Spleen (tissue), 11 donors: ENCODE measurements at regions not wholly inside any gene's neighbourhood (a gene's known extent, or its start where the extent isn't known, plus 50 kb on each side); places are given as distances from the start of the nearest gene placed in this dataset.

Source experiments
- DNase-seq: peaks from one replicate; pipeline ENCODE4 v3.0.0-alpha.2; 2020
- H3K27ac ChIP-seq, 8 donors: fragments of 200-600 bp; sonication (generic) in 7 of 8; 1 replicate in 4 of 8; 2 replicates in 4 of 8; pipeline versions ENCODE4 v1.5.0 to v1.8.0; 2016 to 2021; ENCODE audit warnings: inconsistent platforms in 4 of 8, mild to moderate bottlenecking in 4 of 8, moderate library complexity in 1 of 8
- H3K27me3 ChIP-seq, 7 donors: fragments of 200-600 bp; sonication (generic) in 6 of 7; replicated peaks in 1 of 7; 1 replicate in 4 of 7; 2 replicates in 3 of 7; pipeline versions ENCODE4 v1.5.0 to v1.8.0; 2016 to 2021; ENCODE audit warnings: inconsistent platforms in 3 of 7, mild to moderate bottlenecking in 1 of 7
- H3K36me3 ChIP-seq, 6 donors: fragments of 200-600 bp; sonication (generic) in 5 of 6; 1 replicate in 4 of 6; 2 replicates in 2 of 6; pipeline versions ENCODE4 v1.5.0 to v1.8.0; 2016 to 2021; ENCODE audit warnings: inconsistent platforms in 2 of 6
- H3K4me1 ChIP-seq, 6 donors: fragments of 200-600 bp; sonication (generic) in 5 of 6; 1 replicate in 3 of 6; 2 replicates in 3 of 6; pipeline versions ENCODE4 v1.5.0 to v1.8.0; 2016 to 2021; ENCODE audit warnings: inconsistent platforms in 3 of 6
- H3K4me3 ChIP-seq, 8 donors: fragments of 200-600 bp; sonication (generic) in 7 of 8; 1 replicate in 4 of 8; 2 replicates in 4 of 8; pipeline versions ENCODE4 v1.5.0 to v1.8.0; 2016 to 2021; ENCODE audit warnings: inconsistent platforms in 4 of 8, mild to moderate bottlenecking in 4 of 8, moderate library complexity in 2 of 8
- H3K9me3 ChIP-seq, 8 donors: fragments of 200-600 bp; sonication (generic) in 7 of 8; 1 replicate in 4 of 8; 2 replicates in 4 of 8; pipeline versions ENCODE4 v1.5.0 to v1.8.0; 2016 to 2021; ENCODE audit warnings: inconsistent platforms in 4 of 8
- POLR2A ChIP-seq, 3 donors: fragments of 450-650 bp; IDR thresholded peaks; one replicate each; pipeline ENCODE4 v1.5.1; 2017; ENCODE audit warnings: antibody characterized with exemption in 3 of 3, mild to moderate bottlenecking in 1 of 3
- POLR2AphosphoS5 ChIP-seq, 3 donors: sonication (generic); formaldehyde crosslinking; IDR thresholded peaks; one replicate each; pipeline ENCODE4 v1.5.1; 2017; ENCODE audit warnings: antibody characterized with exemption in 3 of 3
- WGBS, 5 donors: extraction: QIAGEN DNeasy Blood & Tissue Kit in 3 of 5; methylation state at CpG; one replicate each; pipeline versions ENCODE4 v1.1.5 to v1.1.7; 2013 to 2018; 5-methylcytosine and 5-hydroxymethylcytosine counted together
- intact Hi-C: fragments of 100-400 bp; cut with DNase I; formaldehyde crosslinking; loops from one replicate; pipeline ENCODE4 v1.15.0; 2023; ENCODE audit warnings: low total_unique reads
- TF ChIP-seq, protein P1 (sequence below), 11 experiments: fragments of 200-600 bp in 7 of 11; fragments of 450-650 bp in 4 of 11; sonication (generic) in 4 of 11; IDR thresholded peaks in 8 of 11; conservative IDR thresholded peaks in 3 of 11; 1 replicate in 7 of 11; 2 replicates in 4 of 11; pipeline versions ENCODE4 v1.4.0 to v1.8.0; 2016 to 2021; ENCODE audit warnings: antibody characterized with exemption in 11 of 11, inconsistent platforms in 4 of 11, mild to moderate bottlenecking in 1 of 11
- donor health status: healthy with polysubstance abuse.
- donor health status: DM: no; HTN: no; CAD: no; lungs with moderate emphysema.
- donor health status: DM: no; HTN: no; CAD: no.
- donor health status: Bipolar disorder and iron deficiency.
- donor health status: healthy.
- donor health status: DM: no; HTN: no; CAD: no.
- donor health status: DM: yes; HTN: yes; CAD: no.

DNA sequence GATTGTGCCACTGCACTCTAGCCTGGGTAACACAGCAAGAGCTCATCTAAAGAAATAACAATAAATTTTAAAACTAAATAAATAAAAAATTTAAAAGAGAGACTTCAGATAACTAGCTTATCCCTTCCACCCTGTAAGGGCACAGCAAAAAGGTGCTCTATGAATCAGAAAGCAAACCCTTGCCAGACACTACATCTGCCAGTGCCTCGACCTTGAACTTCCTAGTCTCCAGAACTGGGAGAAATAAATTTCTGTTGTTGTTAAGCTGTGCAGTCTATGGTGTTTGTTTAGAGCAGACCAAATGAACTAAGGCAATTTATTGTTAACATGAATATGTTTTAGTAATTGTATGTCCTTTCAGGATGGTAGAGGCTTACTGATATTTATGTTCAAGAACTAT, 174.9 kb upstream of the TRIM24 start:
- H3K4me3 ChIP-seq, result no peak overlapping the region
- no peaks in the 10 kb centered on the region for H3K4me1 ChIP-seq
- H3K27me3 ChIP-seq, result no peaks in the 10 kb centered on the region
- H3K27ac ChIP-seq, result no peak overlapping the region
- no peak for TF ChIP-seq POLR2A (IDR thresholded peaks at IDR 0.05)
- TF ChIP-seq, protein P1, sequence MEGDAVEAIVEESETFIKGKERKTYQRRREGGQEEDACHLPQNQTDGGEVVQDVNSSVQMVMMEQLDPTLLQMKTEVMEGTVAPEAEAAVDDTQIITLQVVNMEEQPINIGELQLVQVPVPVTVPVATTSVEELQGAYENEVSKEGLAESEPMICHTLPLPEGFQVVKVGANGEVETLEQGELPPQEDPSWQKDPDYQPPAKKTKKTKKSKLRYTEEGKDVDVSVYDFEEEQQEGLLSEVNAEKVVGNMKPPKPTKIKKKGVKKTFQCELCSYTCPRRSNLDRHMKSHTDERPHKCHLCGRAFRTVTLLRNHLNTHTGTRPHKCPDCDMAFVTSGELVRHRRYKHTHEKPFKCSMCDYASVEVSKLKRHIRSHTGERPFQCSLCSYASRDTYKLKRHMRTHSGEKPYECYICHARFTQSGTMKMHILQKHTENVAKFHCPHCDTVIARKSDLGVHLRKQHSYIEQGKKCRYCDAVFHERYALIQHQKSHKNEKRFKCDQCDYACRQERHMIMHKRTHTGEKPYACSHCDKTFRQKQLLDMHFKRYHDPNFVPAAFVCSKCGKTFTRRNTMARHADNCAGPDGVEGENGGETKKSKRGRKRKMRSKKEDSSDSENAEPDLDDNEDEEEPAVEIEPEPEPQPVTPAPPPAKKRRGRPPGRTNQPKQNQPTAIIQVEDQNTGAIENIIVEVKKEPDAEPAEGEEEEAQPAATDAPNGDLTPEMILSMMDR (IDR thresholded peaks at IDR 0.05 in 8 of 11, conservative IDR thresholded peaks at IDR 0.05 in 3 of 11), result no peak
- no peak for TF ChIP-seq POLR2AphosphoS5 (IDR thresholded peaks at IDR 0.05)
- H3K36me3 ChIP-seq, result no peaks in the 10 kb centered on the region
- H3K9me3 ChIP-seq, result peaks cover 0 to 15% (median 11%) of the 10 kb centered on the region in 8 donors
- no peak for DNase-seq
- 46 to 69% (median 63%) methylated on average over 1 of the region's 1 CpG for WGBS, 5 donors
- intact Hi-C loops, result no loop called here

- intact Hi-C loops, result no loop called here
- H3K36me3 ChIP-seq, result no peaks in the 10 kb centered on the region
- WGBS, 5 donors, result 74 to 90% (median 87%) methylated on average over 3 of the region's 3 CpGs
- no peak overlapping the region for H3K4me3 ChIP-seq
- peaks cover 0 to 22% (median 17%) of the 10 kb centered on the region in 8 donors for H3K9me3 ChIP-seq
- H3K4me1 ChIP-seq, result no peaks in the 10 kb centered on the region
- no peaks in the 10 kb centered on the region for H3K27me3 ChIP-seq
- no peak overlapping the region for H3K27ac ChIP-seq
- no peak for DNase-seq
- TF ChIP-seq POLR2A (IDR thresholded peaks at IDR 0.05), result no peak
- TF ChIP-seq, protein P1 (IDR thresholded peaks at IDR 0.05 in 8 of 11, conservative IDR thresholded peaks at IDR 0.05 in 3 of 11), result no peak
- no peak for TF ChIP-seq POLR2AphosphoS5 (IDR thresholded peaks at IDR 0.05)
Observed at GRCh38 chr7:138286846-138287245, 173.2 kb upstream of the TRIM24 start.

DNA sequence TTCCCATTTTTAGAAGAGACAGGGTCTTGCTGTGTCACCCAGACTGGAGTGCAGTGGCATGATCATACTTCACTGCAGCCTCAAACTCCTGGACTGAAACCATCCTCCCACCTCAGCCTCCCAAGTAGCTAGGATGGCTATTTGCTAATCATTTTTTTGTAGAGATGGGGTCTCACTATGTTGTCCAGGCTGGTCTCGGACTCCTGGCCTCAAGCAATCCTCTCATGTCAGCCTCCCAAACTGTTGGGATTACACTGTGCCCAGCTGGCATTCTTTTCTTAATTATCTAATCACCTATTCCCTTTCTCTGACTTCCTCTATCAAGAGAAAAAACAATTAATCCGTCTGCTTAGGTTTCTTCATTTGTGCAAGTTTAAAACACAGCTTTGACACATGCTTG, 172.5 kb upstream of the TRIM24 start:
- H3K36me3 ChIP-seq, result no peaks in the 10 kb centered on the region
- WGBS, 5 donors, result 50 to 76% (median 57%) methylated on average over 2 of the region's 2 CpGs
- H3K4me1 ChIP-seq, result no peaks in the 10 kb centered on the region
- no peak overlapping the region for H3K4me3 ChIP-seq
- intact Hi-C loops, result no loop called here
- H3K9me3 ChIP-seq, result peaks cover 0 to 22% (median 17%) of the 10 kb centered on the region in 8 donors
- no peak for TF ChIP-seq POLR2A (IDR thresholded peaks at IDR 0.05)
- TF ChIP-seq POLR2AphosphoS5 (IDR thresholded peaks at IDR 0.05), result no peak
- TF ChIP-seq, protein P1 (IDR thresholded peaks at IDR 0.05 in 8 of 11, conservative IDR thresholded peaks at IDR 0.05 in 3 of 11), result no peak
- no peak overlapping the region for H3K27ac ChIP-seq
- DNase-seq, result no peak
- H3K27me3 ChIP-seq, result no peaks in the 10 kb centered on the region

GRCh38 chr7:138289082-138289481, 171.0 kb upstream of the TRIM24 start:
- TF ChIP-seq POLR2AphosphoS5 (IDR thresholded peaks at IDR 0.05), result no peak
- TF ChIP-seq, protein P1 (IDR thresholded peaks at IDR 0.05 in 8 of 11, conservative IDR thresholded peaks at IDR 0.05 in 3 of 11), result no peak
- no peak for TF ChIP-seq POLR2A (IDR thresholded peaks at IDR 0.05)
- H3K36me3 ChIP-seq, result no peaks in the 10 kb centered on the region
- no peak for DNase-seq
- peaks cover 0 to 22% (median 17%) of the 10 kb centered on the region in 8 donors for H3K9me3 ChIP-seq
- peaks cover 0 to 2% (median 0%) of the 10 kb centered on the region in 6 donors for H3K4me1 ChIP-seq
- intact Hi-C loops, result no loop called here
- H3K27ac ChIP-seq, result no peak overlapping the region
- H3K4me3 ChIP-seq, result no peak overlapping the region
- no peaks in the 10 kb centered on the region for H3K27me3 ChIP-seq
